Neural progenitor cell (in vitro differentiated cells): ENCODE measurements at regions not wholly inside any gene's neighbourhood (a gene's known extent, or its start where the extent isn't known, plus 50 kb on each side); places are given as distances from the start of the nearest gene placed in this dataset.

ENCODE experiments used
- DNase-seq: peaks from one replicate; pipeline ENCODE4 v3.0.0-alpha.2; 2016; ENCODE audit warnings: low spot score
- H2AFZ ChIP-seq: fragments of 200-600 bp; sonication (generic); replicated peaks from 2 replicates; pipeline ENCODE4 v1.6.1; 2016; ENCODE audit warnings: antibody characterized with exemption
- H3F3A ChIP-seq: fragments of 200-600 bp; sonication (generic); 2 replicates; pipeline ENCODE4 v1.6.1; 2016; ENCODE audit warnings: antibody characterized with exemption, low read depth
- H3K27ac ChIP-seq: fragments of 200-600 bp; sonication (generic); 2 replicates; pipeline ENCODE4 v1.5.1; 2016; ENCODE audit warnings: mild to moderate bottlenecking
- H3K27me3 ChIP-seq: fragments of 200-600 bp; sonication (generic); 2 replicates; pipeline ENCODE4 v1.6.1; 2016; ENCODE audit warnings: mild to moderate bottlenecking, moderate library complexity
- H3K36me3 ChIP-seq: fragments of 200-600 bp; sonication (generic); 2 replicates; pipeline ENCODE4 v1.5.1; 2016
- H3K4me1 ChIP-seq: fragments of 200-600 bp; sonication (generic); 2 replicates; pipeline ENCODE4 v1.6.1; 2016; ENCODE audit warnings: mixed run types
- H3K4me2 ChIP-seq: fragments of 200-600 bp; sonication (generic); 2 replicates; pipeline ENCODE4 v1.6.1; 2016
- H3K4me3 ChIP-seq: fragments of 200-600 bp; sonication (generic); 2 replicates; pipeline ENCODE4 v1.5.1; 2016
- H3K79me2 ChIP-seq: fragments of 200-600 bp; sonication (generic); 2 replicates; pipeline ENCODE4 v1.6.1; 2016; ENCODE audit warnings: low read depth
- H3K9ac ChIP-seq: fragments of 200-600 bp; sonication (generic); 2 replicates; pipeline ENCODE4 v1.6.1; 2016
- H3K9me3 ChIP-seq: fragments of 200-600 bp; sonication (generic); 2 replicates; pipeline ENCODE4 v1.5.1; 2016; ENCODE audit warnings: low read depth
- H4K20me1 ChIP-seq: fragments of 200-600 bp; sonication (generic); 2 replicates; pipeline ENCODE4 v1.6.1; 2016; ENCODE audit warnings: low read depth
- H3K27ac Mint-ChIP-seq: 3 replicates; pipeline ENCODE4 v1.8.0; 2021; ENCODE audit warnings: mixed read lengths
- H3K27me3 Mint-ChIP-seq: 2 replicates; pipeline ENCODE4 v1.8.0; 2022; ENCODE audit warnings: low read depth, mild to moderate bottlenecking, inconsistent platforms, moderate library complexity, mixed read lengths; ENCODE audit not compliant: insufficient read depth
- H3K36me3 Mint-ChIP-seq: 3 replicates; pipeline ENCODE4 v1.8.0; 2021; ENCODE audit warnings: mixed read lengths
- H3K4me1 Mint-ChIP-seq: 3 replicates; pipeline ENCODE4 v1.8.0; 2021; ENCODE audit warnings: mixed read lengths
- H3K4me3 Mint-ChIP-seq: 3 replicates; pipeline ENCODE4 v1.8.0; 2021; ENCODE audit warnings: mild to moderate bottlenecking, moderate library complexity, mixed read lengths
- H3K9me3 Mint-ChIP-seq: 3 replicates; pipeline ENCODE4 v1.8.0; 2020; ENCODE audit warnings: mixed read lengths
- EZH2 ChIP-seq: fragments of 200-600 bp; sonication (generic); IDR thresholded peaks from 2 replicates; pipeline ENCODE4 v1.6.1; 2017; ENCODE audit warnings: antibody characterized with exemption, mild to moderate bottlenecking, moderate library complexity
- EZH2phosphoT487 ChIP-seq: fragments of 200-600 bp; sonication (generic); IDR thresholded peaks from 2 replicates; pipeline ENCODE4 v1.6.1; 2017; ENCODE audit warnings: antibody characterized with exemption
- TF ChIP-seq, protein P1 (sequence below): fragments of 200-600 bp; sonication (generic); IDR thresholded peaks from 2 replicates; pipeline ENCODE4 v1.5.1; 2017; ENCODE audit warnings: antibody characterized with exemption, mild to moderate bottlenecking

DNA sequence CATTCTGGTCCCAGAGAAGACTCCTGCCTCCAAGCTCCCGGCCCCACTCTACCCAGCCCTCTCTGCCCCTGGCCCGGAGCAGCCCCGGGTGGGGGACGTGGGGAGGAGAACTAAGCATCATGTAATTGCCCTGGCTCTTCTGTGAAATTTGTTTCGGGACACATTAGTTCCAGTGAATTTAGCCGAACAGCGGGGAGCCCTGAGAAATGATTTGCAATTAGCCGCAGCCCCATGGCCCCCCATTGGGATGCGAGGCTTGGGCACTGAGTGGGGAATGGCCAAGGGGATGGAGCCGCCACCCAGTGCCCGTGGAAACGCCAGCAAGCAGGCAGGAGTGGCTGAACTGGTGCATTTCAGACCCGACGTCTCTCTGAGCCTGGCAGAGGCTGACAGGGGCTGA lies 173.9 kb upstream of the LHX5 start:
- H2AFZ ChIP-seq = no peak overlapping the region
- Mint-ChIP-seq H3K27ac (no peak overlapping the region), H3K27me3 (peaks cover 46% of the 10 kb centered on the region), H3K9me3 (no peaks in the 10 kb centered on the region), H3K36me3 (no peaks in the 10 kb centered on the region), H3K4me3 (no peak overlapping the region), H3K4me1 (peaks cover 64% of the 10 kb centered on the region)
- H3K4me3 ChIP-seq = no peak overlapping the region
- H3F3A ChIP-seq = peaks cover 38% of the 10 kb centered on the region
- no peaks in the 10 kb centered on the region for H3K9me3 ChIP-seq
- no peaks in the 10 kb centered on the region for H4K20me1 ChIP-seq
- H3K27ac ChIP-seq = no peak overlapping the region
- H3K79me2 ChIP-seq = no peaks in the 10 kb centered on the region
- no peak for DNase-seq
- TF ChIP-seq EZH2phosphoT487 (no peak), EZH2 (no peak)
- TF ChIP-seq, protein P1, sequence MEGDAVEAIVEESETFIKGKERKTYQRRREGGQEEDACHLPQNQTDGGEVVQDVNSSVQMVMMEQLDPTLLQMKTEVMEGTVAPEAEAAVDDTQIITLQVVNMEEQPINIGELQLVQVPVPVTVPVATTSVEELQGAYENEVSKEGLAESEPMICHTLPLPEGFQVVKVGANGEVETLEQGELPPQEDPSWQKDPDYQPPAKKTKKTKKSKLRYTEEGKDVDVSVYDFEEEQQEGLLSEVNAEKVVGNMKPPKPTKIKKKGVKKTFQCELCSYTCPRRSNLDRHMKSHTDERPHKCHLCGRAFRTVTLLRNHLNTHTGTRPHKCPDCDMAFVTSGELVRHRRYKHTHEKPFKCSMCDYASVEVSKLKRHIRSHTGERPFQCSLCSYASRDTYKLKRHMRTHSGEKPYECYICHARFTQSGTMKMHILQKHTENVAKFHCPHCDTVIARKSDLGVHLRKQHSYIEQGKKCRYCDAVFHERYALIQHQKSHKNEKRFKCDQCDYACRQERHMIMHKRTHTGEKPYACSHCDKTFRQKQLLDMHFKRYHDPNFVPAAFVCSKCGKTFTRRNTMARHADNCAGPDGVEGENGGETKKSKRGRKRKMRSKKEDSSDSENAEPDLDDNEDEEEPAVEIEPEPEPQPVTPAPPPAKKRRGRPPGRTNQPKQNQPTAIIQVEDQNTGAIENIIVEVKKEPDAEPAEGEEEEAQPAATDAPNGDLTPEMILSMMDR = no peak
- H3K36me3 ChIP-seq = no peaks in the 10 kb centered on the region
- no peak overlapping the region for H3K9ac ChIP-seq
- H3K4me2 ChIP-seq = no peak overlapping the region
- peaks cover 25% of the 10 kb centered on the region for H3K4me1 ChIP-seq
- no peaks in the 10 kb centered on the region for H3K27me3 ChIP-seq

DNA sequence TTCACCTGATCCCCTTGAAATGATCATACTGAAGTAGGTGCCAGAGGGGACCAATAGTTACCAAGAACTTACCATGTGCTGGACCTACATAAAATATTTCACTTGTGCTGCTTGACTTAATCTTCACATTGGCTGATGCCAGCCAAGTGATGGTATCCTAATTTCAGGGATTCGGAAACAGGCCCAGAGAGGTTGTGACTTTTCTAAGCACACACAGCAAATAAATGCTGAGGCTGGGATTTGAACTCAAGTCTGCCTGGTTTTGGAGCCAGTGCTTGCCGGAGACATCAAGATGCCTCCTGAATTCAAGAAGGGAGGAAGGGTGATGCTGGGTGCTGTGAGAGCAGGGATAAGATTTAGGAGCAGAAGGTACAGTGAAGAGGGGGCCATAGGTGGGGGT lies 173.5 kb upstream of the LHX5 start:
- H3K27ac Mint-ChIP-seq = no peak overlapping the region
- H3K4me3 ChIP-seq = no peak overlapping the region
- no peak overlapping the region for H2AFZ ChIP-seq
- H4K20me1 ChIP-seq = no peaks in the 10 kb centered on the region
- H3K27me3 Mint-ChIP-seq = peaks cover 50% of the 10 kb centered on the region
- no peaks in the 10 kb centered on the region for H3K9me3 ChIP-seq
- H3K4me3 Mint-ChIP-seq = no peak overlapping the region
- H3K79me2 ChIP-seq = no peaks in the 10 kb centered on the region
- no peak overlapping the region for H3K27ac ChIP-seq
- peaks cover 60% of the 10 kb centered on the region for H3K4me1 Mint-ChIP-seq
- H3K9me3 Mint-ChIP-seq = no peaks in the 10 kb centered on the region
- peaks cover 43% of the 10 kb centered on the region for H3F3A ChIP-seq
- H3K36me3 Mint-ChIP-seq = no peaks in the 10 kb centered on the region
- no peak overlapping the region for H3K4me2 ChIP-seq
- no peak for DNase-seq
- H3K4me1 ChIP-seq = peaks cover 24% of the 10 kb centered on the region
- TF ChIP-seq, protein P1 = no peak
- TF ChIP-seq EZH2 (no peak), EZH2phosphoT487 (no peak)
- H3K36me3 ChIP-seq = no peaks in the 10 kb centered on the region
- no peaks in the 10 kb centered on the region for H3K27me3 ChIP-seq
- no peak overlapping the region for H3K9ac ChIP-seq

DNA sequence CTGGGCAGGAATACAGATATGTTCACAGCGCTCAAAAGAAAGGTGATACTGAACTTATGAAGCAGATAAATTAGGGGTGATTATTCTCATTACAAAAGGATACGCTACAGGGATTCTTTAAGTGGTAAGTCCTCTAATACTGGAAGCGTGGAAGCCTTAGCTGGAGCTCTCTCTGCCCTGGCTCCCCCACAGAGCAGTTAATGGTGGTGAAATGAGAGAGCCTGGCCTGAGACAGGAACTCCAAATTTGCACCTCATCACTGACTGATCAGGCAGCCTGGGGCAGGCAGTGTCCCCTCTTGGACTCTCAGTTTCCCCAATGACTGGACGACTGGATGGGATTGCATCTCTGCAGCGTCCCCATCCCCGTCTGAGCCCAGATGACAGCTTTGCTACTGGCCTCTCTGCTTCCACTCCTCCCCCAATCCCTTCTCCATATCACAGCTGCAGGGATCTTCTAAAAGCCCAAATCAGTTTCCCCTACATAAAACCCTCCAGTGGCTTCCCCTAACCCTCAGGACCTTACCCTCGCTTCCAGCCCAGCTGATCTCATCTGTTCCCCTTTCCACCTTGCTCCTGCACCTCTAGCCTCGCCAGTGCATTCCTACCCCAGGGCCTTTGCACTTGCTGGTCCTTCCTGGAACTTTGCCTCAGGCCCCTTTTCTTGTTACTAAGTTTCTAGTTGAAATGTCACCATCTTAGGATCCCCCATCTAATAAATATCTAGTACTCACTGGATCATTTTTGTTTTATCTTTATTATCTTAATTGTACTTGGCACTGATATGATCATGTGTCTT lies 171.7 kb upstream of the LHX5 start:
- Mint-ChIP-seq H3K4me1 (peaks cover 58% of the 10 kb centered on the region), H3K4me3 (peak overlapping the region; percentile 35), H3K27ac (no peak overlapping the region), H3K27me3 (peaks cover 56% of the 10 kb centered on the region), H3K9me3 (no peaks in the 10 kb centered on the region), H3K36me3 (no peaks in the 10 kb centered on the region)
- H3F3A ChIP-seq = peaks cover 59% of the 10 kb centered on the region
- no peak overlapping the region for H3K4me3 ChIP-seq
- peaks cover 30% of the 10 kb centered on the region for H3K4me1 ChIP-seq
- no peaks in the 10 kb centered on the region for H3K79me2 ChIP-seq
- no peaks in the 10 kb centered on the region for H3K36me3 ChIP-seq
- no peak overlapping the region for H3K9ac ChIP-seq
- H3K9me3 ChIP-seq = no peaks in the 10 kb centered on the region
- H4K20me1 ChIP-seq = no peaks in the 10 kb centered on the region
- H3K27me3 ChIP-seq = no peaks in the 10 kb centered on the region
- H3K4me2 ChIP-seq = no peak overlapping the region
- TF ChIP-seq, protein P1 = no peak
- TF ChIP-seq EZH2 (no peak), EZH2phosphoT487 (no peak)
- no peak overlapping the region for H3K27ac ChIP-seq
- no peak overlapping the region for H2AFZ ChIP-seq
- no peak for DNase-seq
